ENCODE measurements at regions not wholly inside any gene's neighbourhood (a gene's known extent, or its start where the extent isn't known, plus 50 kb on each side); places are given as distances from the start of the nearest gene placed in this dataset.

DNA sequence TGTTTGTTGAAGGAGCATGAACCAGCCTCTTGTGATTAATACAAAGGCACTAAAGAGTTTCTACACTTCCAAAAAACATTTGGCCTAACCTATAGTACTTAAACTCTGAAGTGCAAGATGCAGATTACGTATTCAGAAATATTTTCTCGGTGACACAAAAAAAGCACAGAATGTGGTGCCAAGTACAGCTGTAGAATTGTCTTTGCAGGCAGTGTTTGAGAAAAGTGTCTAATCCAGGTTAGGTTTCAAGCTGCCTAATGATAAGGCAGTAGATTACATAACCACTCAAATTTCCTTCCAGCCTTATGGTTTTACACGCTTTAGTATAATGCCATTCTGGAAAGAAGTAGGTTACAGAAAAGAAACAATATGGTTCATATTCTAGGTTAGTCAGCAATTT lies 205.2 kb downstream of the KLHL28 start:
- WGBS (ENCODE audit: missing lambda C conversion rate): 71% methylated on average over 3 of the region's 3 CpGs
- ATAC-seq: no peak
- no peak for FAIRE-seq
- CTCF ChIA-PET: interaction anchor here (1.5 kb wide), 1 partner anchor 46 kb away, joined by 3 read pairs; no protein-coding TSS in a partner anchor
- Histone ChIP-seq H3K27ac (no peak overlapping the region), H3K4me1 (no peaks in the 10 kb centered on the region), H3K4me2 (no peak overlapping the region), H3K9me3 (no peaks in the 10 kb centered on the region), H3K4me3 (no peak overlapping the region)
- DNase-seq (ENCODE audit: low read depth in 1 of 2, low spot score in 1 of 2): no peak
- POLR2A ChIA-PET: no interaction called here
- TF ChIP-seq EHF (CRISPR knock-in tag; IDR thresholded peaks at IDR 0.05) (no peak), HEYL (CRISPR knock-in tag; IDR thresholded peaks at IDR 0.05) (no peak), GATA3 (IDR thresholded peaks at IDR 0.05; ENCODE audit: borderline replicate concordance) (no peak), MAFK (IDR thresholded peaks at IDR 0.05; ENCODE audit: partially characterized antibody) (peak; percentile 54)
- TF ChIP-seq, protein P1, sequence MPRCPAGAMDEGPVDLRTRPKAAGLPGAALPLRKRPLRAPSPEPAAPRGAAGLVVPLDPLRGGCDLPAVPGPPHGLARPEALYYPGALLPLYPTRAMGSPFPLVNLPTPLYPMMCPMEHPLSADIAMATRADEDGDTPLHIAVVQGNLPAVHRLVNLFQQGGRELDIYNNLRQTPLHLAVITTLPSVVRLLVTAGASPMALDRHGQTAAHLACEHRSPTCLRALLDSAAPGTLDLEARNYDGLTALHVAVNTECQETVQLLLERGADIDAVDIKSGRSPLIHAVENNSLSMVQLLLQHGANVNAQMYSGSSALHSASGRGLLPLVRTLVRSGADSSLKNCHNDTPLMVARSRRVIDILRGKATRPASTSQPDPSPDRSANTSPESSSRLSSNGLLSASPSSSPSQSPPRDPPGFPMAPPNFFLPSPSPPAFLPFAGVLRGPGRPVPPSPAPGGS (IDR thresholded peaks at IDR 0.05): no peak

DNA sequence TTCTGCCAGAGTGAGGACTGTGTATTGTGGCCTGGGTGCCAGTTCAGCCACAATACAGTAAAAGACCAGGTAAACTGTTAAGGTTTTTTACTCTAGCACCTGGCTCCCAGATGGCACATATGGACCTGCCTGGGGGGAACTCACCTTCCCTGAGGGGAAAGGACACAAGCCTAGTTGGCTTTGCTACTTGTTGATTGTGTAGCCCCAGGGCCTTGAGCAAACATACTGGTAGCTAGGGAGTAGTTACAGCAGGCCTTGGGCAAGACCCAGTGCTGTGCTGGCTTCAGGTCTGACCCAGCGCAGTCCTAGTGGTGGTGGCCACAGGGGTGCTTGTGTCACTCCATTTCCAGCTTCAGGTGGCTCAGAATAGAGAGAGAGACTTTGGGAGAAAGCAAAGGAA lies 216.4 kb downstream of the KLHL28 start:
- Histone ChIP-seq H3K4me2 (no peak overlapping the region), H3K4me1 (no peaks in the 10 kb centered on the region), H3K9me3 (no peaks in the 10 kb centered on the region), H3K4me3 (no peak overlapping the region), H3K27ac (no peak overlapping the region)
- whole genome bisulfite sequencing (ENCODE audit: missing lambda C conversion rate): 29% methylated on average over 1 of the region's 1 CpG
- DNase-seq (ENCODE audit: low read depth in 1 of 2, low spot score in 1 of 2) (no peak), FAIRE-seq (no peak), ATAC-seq (no peak)
- ChIA-PET POLR2A (no interaction called here), CTCF (no interaction called here)
- no peak for TF ChIP-seq FOSL2 (IDR thresholded peaks at IDR 0.05)
- TF ChIP-seq FOSL2 (CRISPR knock-in tag; IDR thresholded peaks at IDR 0.05): no peak
- TF ChIP-seq, protein P2, sequence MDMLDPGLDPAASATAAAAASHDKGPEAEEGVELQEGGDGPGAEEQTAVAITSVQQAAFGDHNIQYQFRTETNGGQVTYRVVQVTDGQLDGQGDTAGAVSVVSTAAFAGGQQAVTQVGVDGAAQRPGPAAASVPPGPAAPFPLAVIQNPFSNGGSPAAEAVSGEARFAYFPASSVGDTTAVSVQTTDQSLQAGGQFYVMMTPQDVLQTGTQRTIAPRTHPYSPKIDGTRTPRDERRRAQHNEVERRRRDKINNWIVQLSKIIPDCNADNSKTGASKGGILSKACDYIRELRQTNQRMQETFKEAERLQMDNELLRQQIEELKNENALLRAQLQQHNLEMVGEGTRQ (IDR thresholded peaks at IDR 0.05): no peak
- TF ChIP-seq NFE2L2 (conservative IDR thresholded peaks at IDR 0.05; ENCODE audit: low read length): no peak
- TF ChIP-seq RCOR1 (IDR thresholded peaks at IDR 0.05; ENCODE audit: low read depth, low read length): no peak
- no peak for TF ChIP-seq NR3C1 (IDR thresholded peaks at IDR 0.05)
- TF ChIP-seq ZC3H11A (IDR thresholded peaks at IDR 0.05): no peak
- TF ChIP-seq TFCP2L1 (CRISPR knock-in tag; IDR thresholded peaks at IDR 0.05): no peak

DNA sequence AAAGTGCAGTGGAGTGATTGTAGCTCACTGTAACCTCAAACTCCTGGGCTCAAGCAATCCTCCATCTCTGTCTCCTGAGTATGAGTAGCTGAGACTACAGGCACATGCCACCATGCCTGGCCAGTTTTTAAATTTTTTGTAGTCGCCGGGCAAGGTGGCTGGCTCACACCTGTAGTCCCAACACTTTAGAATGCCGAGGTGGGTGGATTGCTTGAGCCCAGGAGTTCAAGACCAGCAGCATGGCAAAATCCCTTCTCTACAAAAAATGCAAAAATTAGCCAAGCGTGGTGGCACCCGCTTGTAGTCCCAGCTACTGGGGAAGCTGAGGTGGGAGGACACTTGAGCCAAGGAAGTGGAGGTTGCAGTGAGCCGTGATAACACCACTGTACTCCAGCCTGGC lies 219.5 kb downstream of the KLHL28 start:
- ATAC-seq (no peak), FAIRE-seq (no peak), DNase-seq (ENCODE audit: low read depth in 1 of 2, low spot score in 1 of 2) (no peak)
- Histone ChIP-seq H3K9me3 (no peaks in the 10 kb centered on the region), H3K4me2 (no peak overlapping the region), H3K27ac (no peak overlapping the region), H3K4me1 (no peaks in the 10 kb centered on the region), H3K4me3 (no peak overlapping the region)
- ChIA-PET CTCF (interaction anchor here (1.3 kb wide), 1 partner anchor 104 kb away, joined by 3 read pairs; no protein-coding TSS in a partner anchor), POLR2A (no interaction called here)
- TF ChIP-seq CHD2 (IDR thresholded peaks at IDR 0.05; ENCODE audit: low read length, partially characterized antibody): no peak
- no peak for TF ChIP-seq MAFK (IDR thresholded peaks at IDR 0.05; ENCODE audit: partially characterized antibody)
- TF ChIP-seq RNF2 (IDR thresholded peaks at IDR 0.05; ENCODE audit: borderline replicate concordance, low read depth): no peak
- TF ChIP-seq SREBF2 (IDR thresholded peaks at IDR 0.05): no peak
- TF ChIP-seq FOXS1 (CRISPR knock-in tag; IDR thresholded peaks at IDR 0.05): no peak
- no peak for TF ChIP-seq ZC3H11A (IDR thresholded peaks at IDR 0.05)
- no peak for TF ChIP-seq HOXA7 (CRISPR knock-in tag; IDR thresholded peaks at IDR 0.05)
- 57% methylated on average over 6 of the region's 6 CpGs for WGBS (ENCODE audit: missing lambda C conversion rate)

DNA sequence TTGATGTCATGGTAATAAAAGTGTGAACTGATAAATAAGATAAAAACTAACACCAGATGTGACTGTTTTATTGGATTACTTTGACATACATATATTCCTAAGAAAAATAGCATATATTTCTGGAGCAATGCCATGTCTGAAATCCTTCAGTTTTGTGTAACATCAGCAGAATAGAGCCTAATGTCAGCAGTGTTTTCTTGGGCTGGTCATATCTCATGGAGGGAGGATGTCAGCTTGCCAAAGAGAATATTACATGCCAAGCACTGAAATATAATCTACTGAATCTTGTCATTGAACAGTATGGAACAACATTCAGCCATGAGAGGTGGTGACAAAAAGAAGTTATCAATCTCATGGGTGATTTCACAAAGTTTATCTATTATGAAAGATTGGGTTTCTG lies 220.3 kb downstream of the KLHL28 start:
- DNase-seq (ENCODE audit: low read depth in 1 of 2, low spot score in 1 of 2) (no peak), FAIRE-seq (no peak), ATAC-seq (no peak)
- POLR2A ChIA-PET: no interaction called here
- no peaks in the 10 kb centered on the region for H3K4me1 ChIP-seq
- TF ChIP-seq SMC3 (IDR thresholded peaks at IDR 0.05) (no peak), EHMT2 (IDR thresholded peaks at IDR 0.05; ENCODE audit: low read depth) (no peak), HOXB13 (CRISPR knock-in tag; IDR thresholded peaks at IDR 0.05; ENCODE audit: low read depth) (no peak), NFE2L2 (conservative IDR thresholded peaks at IDR 0.05; ENCODE audit: low read length) (no peak)
- H3K4me3 ChIP-seq: no peak overlapping the region
- CTCF ChIA-PET: interaction anchor here (1.3 kb wide), 1 partner anchor 105 kb away, joined by 3 read pairs; no protein-coding TSS in a partner anchor
- H3K4me2 ChIP-seq: no peak overlapping the region
- no peaks in the 10 kb centered on the region for H3K9me3 ChIP-seq
- no peak overlapping the region for H3K27ac ChIP-seq
